Head of caudate nucleus (tissue), 42 donors: ENCODE measurements at regions not wholly inside any gene's neighbourhood (a gene's known extent, or its start where the extent isn't known, plus 50 kb on each side); places are given as distances from the start of the nearest gene placed in this dataset.
A peak's percentile ranks its signal among the peaks of the same experiment; 100 is the strongest.

Source experiments
- DNase-seq, 42 donors: peaks; one replicate each; pipeline versions ENCODE4 v3.0.0 to v3.0.0-alpha.2; 2020 to 2021; ENCODE audit warnings: mixed read lengths in 7 of 42
- intact Hi-C: fragments of 100-400 bp; cut with DNase I; formaldehyde crosslinking; loops from one replicate; pipeline ENCODE4 v1.15.0; 2022

DNA sequence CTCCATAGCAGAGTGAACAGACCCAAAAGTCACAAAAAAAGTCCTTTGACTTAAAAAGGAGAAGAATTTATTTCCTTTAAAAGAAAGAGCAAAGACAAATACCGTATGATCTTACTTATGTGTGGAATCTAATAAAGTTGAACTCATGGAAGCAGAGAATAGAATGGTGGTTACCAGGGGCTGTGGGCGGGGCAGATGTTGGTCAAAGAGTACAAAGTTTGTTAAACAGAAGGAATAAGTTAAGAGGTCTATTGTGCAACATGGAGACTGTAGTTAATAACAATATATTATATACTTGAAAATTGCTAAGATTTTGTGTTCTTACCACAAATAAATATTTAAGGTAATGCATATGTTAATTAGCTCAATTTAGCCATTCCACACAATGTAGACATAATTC, 173.3 kb upstream of the S100G start:
- intact Hi-C loops: no loop called here
- DNase-seq: no peak

DNA sequence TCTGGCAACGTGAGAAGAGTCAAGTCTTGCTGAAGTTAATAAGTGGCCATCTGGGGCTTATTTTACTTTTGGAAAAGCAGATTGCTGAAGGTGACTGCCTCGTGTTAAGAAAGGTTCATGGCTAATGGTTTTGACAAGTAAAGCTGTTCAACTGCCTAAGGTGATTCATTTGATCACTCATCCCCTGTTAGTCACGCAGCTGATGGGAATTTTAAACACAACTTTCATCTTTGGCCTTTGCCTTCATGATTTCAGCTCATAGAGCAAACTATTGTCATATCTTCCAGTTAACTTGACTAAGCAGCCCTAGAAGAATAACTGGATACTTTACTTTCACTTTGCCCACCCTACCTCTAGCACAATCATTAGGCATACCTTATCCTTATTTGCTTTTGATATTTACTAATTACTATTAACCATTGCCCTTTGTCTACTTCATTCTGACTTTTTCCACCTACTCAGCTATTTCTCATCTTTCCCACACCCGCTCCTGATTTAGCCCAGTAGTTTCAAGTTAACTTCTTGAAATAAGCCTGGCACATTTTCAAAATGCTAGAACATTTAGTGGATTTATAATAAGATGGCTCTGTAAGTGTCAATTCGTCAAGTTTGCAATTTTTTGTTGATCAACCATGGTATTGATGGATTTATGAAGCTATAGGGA, 170.6 kb upstream of the S100G start:
- no peak for DNase-seq
- intact Hi-C loops: no loop called here

DNA sequence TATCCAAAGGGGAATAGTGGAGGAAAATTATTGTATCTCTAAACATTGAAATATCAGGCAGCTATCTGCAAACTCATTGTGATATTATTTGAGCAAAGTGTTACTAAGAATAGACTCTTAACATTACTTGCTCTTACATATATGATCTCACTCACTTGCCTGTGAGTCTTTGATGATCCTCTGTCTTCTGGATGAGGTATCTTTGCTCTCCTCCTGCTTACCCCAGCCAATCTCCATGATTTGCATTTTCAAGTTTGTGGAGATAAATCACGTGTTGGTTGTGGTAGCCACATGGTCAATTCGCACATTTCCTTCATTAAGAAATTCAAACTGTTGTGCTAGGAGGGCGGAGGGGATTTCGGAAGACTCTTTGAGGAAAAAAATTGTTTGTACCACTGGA, 169.9 kb upstream of the S100G start:
- intact Hi-C loops: no loop called here
- no peak for DNase-seq

DNA sequence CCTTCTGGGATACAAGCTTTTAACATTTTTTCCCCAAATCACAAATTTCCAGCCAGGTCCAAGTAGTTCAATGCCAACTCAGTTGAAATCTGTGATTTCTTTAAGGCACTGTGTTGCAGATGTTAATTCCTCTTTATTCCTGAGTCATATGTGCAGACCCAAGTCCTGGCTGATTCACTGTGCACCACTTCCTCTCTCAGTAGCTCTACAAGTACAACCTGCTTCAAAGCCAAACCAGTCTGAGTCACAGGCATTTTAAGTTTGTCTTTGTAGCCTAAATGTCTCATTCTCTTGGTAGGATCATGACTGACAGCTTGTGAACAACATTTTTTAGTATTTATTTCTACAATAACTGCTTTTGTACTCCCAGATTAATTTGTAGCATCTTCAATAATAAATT, 165.6 kb upstream of the S100G start:
- peak in 18 of 42 donors; percentile 2 to 57 (median 26) for DNase-seq
- intact Hi-C loops: no loop called here

DNA sequence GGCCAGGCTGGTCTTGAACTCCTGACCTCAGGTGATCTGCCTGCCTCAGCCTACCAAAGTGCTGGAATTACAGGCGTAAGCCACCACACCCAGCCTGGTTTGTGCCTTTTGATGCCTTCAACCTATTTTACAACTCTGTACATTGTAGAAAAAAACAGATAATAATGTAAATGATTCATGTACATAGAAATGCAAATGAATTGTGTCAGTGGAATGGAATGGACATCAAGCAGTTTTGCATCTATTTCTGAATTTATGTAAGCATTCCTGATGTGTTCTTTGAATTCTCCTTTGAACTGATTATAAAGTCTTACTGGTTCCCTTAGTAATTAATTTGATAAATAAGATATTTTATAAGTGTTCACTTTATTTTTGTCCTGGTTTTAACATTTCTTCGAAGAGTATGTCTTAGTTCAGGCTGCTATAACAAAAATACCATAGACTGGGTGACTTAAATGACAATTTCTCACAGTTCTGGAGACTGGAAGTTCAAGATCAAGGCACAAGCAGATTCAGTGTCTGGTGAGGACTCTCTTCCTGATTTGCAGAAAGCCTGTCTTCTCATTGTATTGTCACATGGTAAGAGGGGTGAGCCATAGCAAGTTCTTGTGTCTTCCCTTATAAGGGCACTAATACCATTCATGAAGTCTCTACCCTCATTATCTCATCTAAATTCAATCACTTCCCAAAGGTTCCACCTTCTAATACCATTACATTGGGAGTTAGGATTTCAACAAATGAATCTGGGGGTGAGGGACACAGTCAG, 162.2 kb upstream of the S100G start:
- no peak for DNase-seq
- intact Hi-C loops: no loop called here

DNA sequence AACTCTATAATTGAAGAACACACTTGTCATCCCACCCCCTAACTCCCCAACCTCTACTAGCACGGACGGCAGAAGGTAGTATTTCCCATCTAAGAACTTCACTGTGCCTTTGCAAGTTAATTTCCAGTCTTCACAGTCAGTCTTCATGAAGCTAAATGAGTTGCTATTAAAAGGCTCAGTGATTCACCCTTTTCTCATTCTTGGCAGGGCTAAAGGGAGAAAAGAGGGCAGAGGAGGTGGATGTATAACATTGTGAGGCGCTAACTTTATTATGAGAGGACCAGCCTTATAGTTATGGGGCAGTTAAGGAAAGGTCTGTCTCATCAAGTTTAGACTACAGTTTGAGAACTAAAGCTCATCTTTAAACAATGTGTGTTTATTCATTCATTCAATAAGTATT, 161.0 kb upstream of the S100G start:
- no peak for DNase-seq
- intact Hi-C loops: no loop called here

DNA sequence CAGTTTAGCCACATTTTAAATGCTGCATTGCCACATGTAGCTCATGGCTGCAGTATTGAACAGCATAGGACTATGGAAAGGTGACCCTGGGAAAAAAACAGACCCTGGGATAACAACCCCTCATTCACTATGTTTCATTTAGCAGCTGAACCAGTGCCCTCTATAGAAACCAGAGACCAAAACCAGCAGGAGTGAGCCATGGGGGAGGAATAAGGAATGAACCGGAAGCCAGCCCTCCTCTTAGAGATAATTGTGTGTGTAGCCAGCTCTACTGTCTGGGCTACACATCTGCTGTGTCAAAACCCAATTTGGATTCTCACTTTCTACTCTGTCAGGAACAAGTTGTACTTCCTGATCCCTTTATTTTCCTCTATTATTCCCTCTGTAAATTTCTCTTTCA, 158.5 kb upstream of the S100G start:
- intact Hi-C loops: no loop called here
- no peak for DNase-seq

DNA sequence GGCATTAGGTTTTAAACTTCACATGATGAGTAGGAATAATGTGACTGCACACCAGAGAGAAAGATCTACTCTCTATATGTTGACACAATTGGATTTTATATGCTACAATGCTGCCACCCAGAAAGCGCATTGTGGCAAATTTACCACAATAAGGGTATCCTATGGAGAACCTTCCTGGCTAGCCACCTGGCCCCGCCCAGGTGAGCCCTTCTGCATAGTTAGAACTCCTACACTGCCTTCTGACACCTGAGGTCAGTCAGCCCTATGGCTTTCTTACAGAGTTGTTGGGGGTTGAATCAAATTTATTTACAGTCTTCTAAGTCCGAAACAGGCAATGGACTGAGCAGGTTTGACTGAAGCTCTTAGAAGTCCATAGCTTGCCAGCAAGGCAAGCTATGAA, 153.8 kb upstream of the S100G start:
- no peak for DNase-seq
- intact Hi-C loops: no loop called here

DNA sequence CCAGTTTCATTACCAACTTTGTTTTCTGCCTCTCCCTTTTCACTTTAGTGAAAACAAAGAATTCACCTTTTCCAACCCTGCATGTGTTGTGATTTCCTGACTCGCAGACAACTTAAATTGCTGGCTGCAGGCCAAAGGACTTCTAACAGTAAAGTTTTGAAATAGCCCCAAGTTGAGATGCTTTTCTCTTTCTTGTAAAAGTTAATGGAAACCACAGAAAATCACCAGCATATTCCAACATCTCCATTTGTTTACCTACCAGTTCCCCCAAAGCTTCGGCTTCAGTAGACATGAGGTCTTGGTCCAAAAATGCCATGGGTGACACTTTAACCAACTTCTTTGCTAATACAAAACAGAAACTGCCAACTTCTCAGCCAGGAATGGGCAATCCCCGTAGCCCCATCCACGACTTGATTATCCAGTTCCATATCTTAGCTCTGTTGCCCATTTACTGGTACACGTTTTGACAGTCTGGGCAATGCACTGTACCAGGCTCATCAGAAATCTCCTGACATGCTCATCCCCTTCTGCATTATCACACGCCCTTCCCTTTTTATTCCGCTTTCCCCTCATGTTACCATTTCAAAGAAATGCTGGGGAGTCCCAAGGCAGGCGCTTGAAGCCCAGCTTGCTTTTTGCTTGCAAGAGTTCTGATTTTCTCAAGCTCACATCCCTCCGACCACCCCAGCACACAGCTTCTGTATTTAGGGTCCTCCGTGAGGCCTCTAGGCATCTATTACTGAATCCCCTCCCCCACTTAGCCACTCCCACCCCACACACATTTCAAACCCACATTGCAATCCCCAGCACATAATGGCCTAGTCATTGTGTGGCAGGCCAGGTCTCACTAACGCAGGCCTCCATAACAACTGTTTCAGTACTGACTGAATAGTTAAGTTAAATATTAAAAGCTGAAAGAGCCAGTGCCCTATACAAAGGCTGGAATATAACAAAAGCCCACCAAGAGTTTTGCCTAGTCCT, 137.9 kb upstream of the S100G start:
- no peak for DNase-seq
- intact Hi-C loops: no loop called here

DNA sequence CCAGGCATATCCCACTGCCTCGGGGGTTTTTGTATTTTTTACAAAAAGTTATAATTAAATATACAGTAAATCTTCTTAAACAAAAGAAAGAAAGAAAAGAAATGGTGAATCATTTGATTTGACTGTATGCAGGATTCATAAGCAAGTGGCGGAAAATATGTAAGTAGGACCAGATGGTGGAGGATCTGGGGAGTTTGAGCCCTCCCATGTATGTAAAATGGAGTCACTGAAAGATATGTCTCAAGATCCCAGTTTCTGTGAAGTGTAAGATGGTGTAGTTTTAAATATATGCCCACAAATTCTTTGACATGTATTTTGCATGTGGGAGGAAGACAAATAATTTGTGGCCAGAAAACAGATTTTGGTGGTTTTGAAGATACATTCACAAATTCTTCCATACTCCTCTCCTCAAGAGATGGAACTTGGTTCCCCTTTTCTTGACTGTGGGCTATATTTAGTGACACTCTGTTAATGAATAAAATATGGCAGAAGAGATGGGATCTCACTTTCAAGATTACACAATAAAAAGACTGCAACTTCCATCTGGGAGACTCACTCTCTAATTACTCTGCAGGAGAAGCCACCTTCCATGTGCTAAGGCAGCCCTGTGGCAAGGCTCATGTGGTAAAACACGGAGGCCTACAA, 133.6 kb upstream of the S100G start:
- DNase-seq: no peak
- intact Hi-C loops: no loop called here

DNA sequence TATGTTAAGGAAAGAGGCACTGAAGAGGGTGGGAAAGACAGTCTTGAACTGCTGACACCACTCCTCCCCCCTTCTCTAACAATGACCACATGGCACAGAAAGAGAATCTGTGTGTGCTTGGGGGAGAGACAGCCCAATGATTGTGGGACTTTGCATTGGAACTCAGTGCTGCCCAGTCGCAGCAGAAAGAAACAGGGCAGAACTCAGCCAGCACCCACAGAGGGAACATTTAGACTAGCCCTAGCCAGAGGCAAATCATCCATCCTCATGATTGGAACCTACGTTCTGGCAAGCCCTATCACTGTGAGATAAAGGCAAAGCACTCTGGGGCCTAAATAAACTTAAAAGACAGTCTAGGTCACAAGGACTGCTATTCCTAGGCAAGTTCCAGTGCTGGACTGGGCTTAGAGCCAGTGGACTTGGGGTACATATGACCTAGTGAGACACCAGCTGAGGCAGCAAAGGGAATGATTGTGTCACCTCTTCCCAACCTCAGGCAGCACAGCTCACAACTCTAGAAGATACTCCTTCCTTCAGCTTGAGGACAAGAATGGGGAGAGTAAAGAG, 132.8 kb upstream of the S100G start:
- intact Hi-C loops: no loop called here
- no peak for DNase-seq

DNA sequence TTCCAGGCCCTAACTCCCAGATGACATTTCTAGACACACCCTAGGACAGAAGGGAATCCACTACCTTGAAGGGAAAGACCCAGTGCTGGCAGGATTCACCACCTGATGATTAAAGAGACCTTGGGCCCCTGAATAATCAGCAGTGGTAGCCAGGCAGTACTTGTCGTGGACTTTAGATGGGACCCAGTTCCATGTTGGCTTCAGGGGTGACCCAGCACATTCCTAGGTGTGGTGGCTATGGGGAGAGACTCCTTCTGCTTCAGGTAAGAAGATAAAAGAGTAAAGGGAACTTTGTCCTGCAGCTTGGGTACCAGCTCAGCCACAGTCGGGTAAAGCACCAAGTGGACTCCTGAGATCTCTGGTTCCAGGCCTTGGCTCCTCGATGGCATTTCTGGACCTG, 131.8 kb upstream of the S100G start:
- intact Hi-C loops: no loop called here
- DNase-seq: no peak

DNA sequence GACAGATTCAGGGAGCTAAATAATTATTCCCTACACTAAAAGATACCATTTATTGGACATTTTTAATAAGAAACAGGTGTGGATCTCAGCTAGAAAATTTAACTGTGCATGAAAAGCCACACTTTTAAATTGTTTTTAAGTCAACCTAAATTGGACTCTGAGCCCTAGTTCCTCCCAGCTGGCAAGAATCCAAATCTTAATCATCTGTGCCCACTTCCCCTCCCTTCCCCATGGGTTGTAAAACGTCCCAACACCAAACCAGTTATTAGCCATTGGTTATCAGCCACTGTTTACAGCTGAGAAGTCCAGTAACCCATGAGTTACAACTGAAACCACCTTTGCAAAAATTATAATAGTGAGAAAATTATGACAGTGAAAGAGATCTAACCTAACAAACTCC, 125.6 kb upstream of the S100G start:
- intact Hi-C loops: no loop called here
- no peak for DNase-seq

DNA sequence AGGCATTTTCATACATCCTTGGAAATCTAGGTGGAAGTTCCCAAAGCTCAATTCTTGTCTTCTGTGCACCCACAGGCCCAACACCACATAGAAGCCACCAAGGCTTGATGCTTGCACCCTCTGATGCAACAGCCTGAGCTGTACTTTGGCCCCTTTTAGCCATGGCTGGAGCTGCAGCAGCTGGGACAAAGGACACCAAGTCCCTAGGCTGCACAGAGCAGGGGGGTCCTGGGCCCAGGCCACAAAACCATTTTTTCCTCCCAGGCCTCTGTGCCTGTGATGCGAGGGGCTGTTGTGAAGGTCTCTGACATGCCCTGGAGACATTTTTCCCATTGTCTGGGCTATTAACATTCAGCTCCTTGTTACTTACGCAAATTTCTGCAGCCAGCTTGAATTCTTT, 124.0 kb upstream of the S100G start:
- DNase-seq: no peak
- intact Hi-C loops: no loop called here

DNA sequence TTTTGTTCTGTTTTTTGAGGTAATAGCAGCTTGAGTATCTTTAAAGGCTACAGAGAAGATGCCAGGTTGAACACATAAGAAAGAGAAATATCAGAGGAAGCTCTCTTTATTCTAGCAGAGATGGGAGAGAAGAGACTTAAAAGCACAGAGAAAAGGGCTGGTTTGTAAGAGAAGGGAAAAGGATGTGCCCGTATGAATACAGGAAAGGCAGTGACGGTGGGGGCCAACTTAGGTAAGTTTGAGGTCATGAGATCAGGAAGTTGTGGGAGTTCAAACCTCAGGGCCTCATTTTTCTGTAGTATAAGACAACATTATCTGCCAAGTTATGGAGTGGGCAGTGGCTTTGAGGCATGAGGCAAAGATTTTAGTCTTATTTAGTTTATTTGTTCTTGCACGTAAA, 121.3 kb upstream of the S100G start:
- DNase-seq: no peak
- intact Hi-C loops: no loop called here
